Activated naive CD4-positive, alpha-beta T cell treated with anti-CD3 and anti-CD28 coated beads, Interleukin-2, amount 10 ng/mL, durations not matched to agents 7 days and 5 days (primary cell): ENCODE measurements at regions not wholly inside any gene's neighbourhood (a gene's known extent, or its start where the extent isn't known, plus 50 kb on each side); places are given as distances from the start of the nearest gene placed in this dataset.

Source experiments
- CTCF ChIA-PET: fragments of 350-600 bp; sonication (Branson Sonifier 250); formaldehyde crosslinking; loops from one replicate; lab custom pipeline; 2021; ENCODE audit warnings: antibody characterized with exemption; lab: Charles Lee
- DNase-seq: peaks from one replicate; pipeline ENCODE4 v3.0.0-alpha.2; 2020
- H3K27ac Mint-ChIP-seq: one replicate; pipeline ENCODE4 v1.8.0; 2021; ENCODE audit warnings: mild to moderate bottlenecking, moderate library complexity, mixed read lengths
- H3K27me3 Mint-ChIP-seq: one replicate; pipeline ENCODE4 v1.8.0; 2021; ENCODE audit warnings: mild to moderate bottlenecking, mixed read lengths
- H3K36me3 Mint-ChIP-seq: one replicate; pipeline ENCODE4 v1.8.0; 2021; ENCODE audit warnings: mixed read lengths
- H3K4me1 Mint-ChIP-seq: one replicate; pipeline ENCODE4 v1.8.0; 2021; ENCODE audit warnings: mixed read lengths
- H3K4me3 Mint-ChIP-seq: one replicate; pipeline ENCODE4 v1.8.0; 2021; ENCODE audit warnings: mild to moderate bottlenecking, moderate library complexity, mixed read lengths
- H3K9me3 Mint-ChIP-seq: one replicate; pipeline ENCODE4 v1.8.0; 2021; ENCODE audit warnings: mixed read lengths

- Mint-ChIP-seq H3K9me3 (peaks cover 5% of the 10 kb centered on the region), H3K27ac (no peak overlapping the region), H3K27me3 (no peaks in the 10 kb centered on the region), H3K36me3 (no peaks in the 10 kb centered on the region), H3K4me3 (no peak overlapping the region), H3K4me1 (no peaks in the 10 kb centered on the region)
- CTCF ChIA-PET = no interaction called here
- DNase-seq = no peak
Measured at GRCh38 chr6:120876931-120877330, 457.3 kb downstream of the TBC1D32 start.

DNA sequence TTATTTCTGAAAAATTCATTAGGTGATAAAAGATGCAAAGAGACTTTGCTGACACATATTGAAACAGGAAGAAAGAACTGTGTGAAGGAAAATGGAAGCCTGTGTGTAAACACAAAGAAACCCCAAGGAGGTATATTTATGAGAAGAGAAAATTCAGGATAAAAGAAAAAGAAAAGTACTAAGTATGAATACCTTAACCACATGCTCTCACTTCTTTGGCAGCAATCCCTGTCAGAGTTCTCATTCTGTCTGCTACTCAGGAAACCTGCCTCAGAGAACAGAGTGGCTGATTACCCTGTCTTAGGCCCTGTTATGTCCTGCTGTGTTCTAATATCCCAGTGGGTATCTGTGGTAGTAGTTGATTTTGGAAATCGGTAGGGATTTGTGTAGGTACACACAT lies 457.9 kb downstream of the TBC1D32 start:
- Mint-ChIP-seq H3K9me3 (peaks cover 5% of the 10 kb centered on the region), H3K36me3 (no peaks in the 10 kb centered on the region), H3K27me3 (no peaks in the 10 kb centered on the region), H3K27ac (no peak overlapping the region), H3K4me1 (no peaks in the 10 kb centered on the region), H3K4me3 (no peak overlapping the region)
- CTCF ChIA-PET = no interaction called here
- DNase-seq = no peak

GRCh38 chr6:120875900-120876299 lies 458.4 kb downstream of the TBC1D32 start:
- H3K4me3 Mint-ChIP-seq = no peak overlapping the region
- H3K9me3 Mint-ChIP-seq = peaks cover 5% of the 10 kb centered on the region
- CTCF ChIA-PET = no interaction called here
- H3K4me1 Mint-ChIP-seq = no peaks in the 10 kb centered on the region
- no peak for DNase-seq
- H3K27me3 Mint-ChIP-seq = no peaks in the 10 kb centered on the region
- H3K36me3 Mint-ChIP-seq = no peaks in the 10 kb centered on the region
- H3K27ac Mint-ChIP-seq = no peak overlapping the region

- DNase-seq = no peak
- Mint-ChIP-seq H3K4me1 (no peaks in the 10 kb centered on the region), H3K27me3 (no peaks in the 10 kb centered on the region), H3K36me3 (no peaks in the 10 kb centered on the region), H3K4me3 (no peak overlapping the region), H3K9me3 (peaks cover 5% of the 10 kb centered on the region), H3K27ac (no peak overlapping the region)
- CTCF ChIA-PET = no interaction called here
Measured at GRCh38 chr6:120874422-120874821, 459.9 kb downstream of the TBC1D32 start.

DNA sequence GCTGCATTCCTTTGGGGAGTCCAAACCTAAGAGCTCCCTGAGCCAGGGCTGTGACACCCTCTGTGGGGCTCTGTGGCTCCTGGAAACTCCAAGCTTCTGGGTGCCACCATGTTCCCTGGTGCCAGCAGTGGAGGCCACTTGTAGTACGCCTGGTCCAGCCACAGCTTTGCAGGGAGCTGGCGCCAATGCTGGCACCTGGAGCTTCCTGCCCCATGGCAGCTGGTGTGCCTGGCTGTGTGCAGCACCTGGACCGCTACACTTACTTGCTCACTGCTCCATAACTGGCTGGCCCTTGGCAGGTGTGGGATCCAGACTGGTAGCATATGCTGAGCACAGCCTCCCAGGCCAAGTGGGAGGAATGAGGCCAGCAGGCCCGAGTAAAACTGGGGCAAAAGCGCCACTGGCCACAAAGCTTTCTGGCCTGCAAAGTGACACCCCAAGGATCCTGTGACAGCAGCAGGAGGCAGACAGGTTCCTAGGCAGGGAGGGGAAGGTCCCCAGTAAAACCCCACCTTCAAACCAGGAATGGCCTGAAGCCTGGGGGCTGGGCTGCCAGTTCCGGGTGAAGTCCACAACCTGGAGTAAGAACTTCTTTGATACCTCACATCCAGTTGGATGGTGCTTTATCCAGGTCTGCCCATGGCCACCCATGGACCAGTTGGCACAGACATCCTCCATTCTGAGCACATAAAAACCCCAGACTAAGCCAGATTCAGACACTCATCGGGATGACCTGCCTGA lies 461.0 kb downstream of the TBC1D32 start:
- no peak overlapping the region for H3K27ac Mint-ChIP-seq
- peaks cover 5% of the 10 kb centered on the region for H3K9me3 Mint-ChIP-seq
- DNase-seq = no peak
- no peaks in the 10 kb centered on the region for H3K4me1 Mint-ChIP-seq
- no peaks in the 10 kb centered on the region for H3K36me3 Mint-ChIP-seq
- H3K27me3 Mint-ChIP-seq = no peaks in the 10 kb centered on the region
- CTCF ChIA-PET = no interaction called here
- H3K4me3 Mint-ChIP-seq = no peak overlapping the region

- Mint-ChIP-seq H3K9me3 (peaks cover 5% of the 10 kb centered on the region), H3K27ac (peak overlapping the region; percentile 19), H3K4me3 (no peak overlapping the region), H3K4me1 (no peaks in the 10 kb centered on the region), H3K36me3 (no peaks in the 10 kb centered on the region), H3K27me3 (no peaks in the 10 kb centered on the region)
- no peak for DNase-seq
- CTCF ChIA-PET = no interaction called here
Measured at GRCh38 chr6:120872262-120872578, 462.1 kb downstream of the TBC1D32 start.

DNA sequence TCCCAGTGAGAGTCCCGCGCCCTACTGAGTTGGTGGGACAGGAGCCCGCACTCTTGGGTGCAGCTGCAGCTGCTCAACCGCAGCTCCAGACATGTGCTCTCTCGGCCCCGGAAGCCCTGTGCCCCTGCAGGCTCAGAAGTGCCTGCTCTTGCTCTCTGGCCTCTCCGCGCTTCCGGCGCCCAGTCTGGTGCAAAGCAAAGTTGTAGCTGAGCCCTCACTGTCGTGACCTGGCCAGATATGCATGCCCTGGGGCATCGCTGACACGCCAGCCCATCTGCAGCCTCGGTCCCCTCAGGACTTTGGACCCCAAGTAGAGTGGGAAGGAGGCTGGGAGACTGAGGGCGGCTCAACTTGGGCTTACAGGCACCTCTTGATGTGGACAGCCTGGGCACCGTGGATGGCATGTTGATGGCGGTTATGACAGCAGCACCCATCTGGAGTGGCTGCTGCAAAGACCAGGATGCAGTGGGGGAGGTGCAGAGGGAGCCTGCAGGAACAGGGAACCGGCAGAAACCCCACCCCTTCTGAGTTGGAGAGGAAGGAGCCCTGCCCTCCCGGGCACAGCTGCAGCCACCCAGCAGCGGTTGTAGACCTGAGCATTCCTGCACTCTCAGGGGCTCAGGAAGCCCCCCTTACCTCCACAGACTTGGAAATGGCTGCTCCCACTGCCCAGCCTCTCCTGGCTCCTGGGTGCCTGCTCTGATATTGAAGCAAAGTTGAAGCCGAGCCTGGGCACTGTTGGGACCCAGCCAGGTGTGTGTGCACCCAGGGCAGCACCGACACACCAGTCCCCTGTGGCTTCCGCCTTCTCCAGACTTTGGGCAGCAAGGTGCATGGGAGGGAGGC lies 462.6 kb downstream of the TBC1D32 start:
- H3K4me3 Mint-ChIP-seq = no peak overlapping the region
- peak overlapping the region; percentile 19 for H3K27ac Mint-ChIP-seq
- H3K4me1 Mint-ChIP-seq = no peaks in the 10 kb centered on the region
- CTCF ChIA-PET = no interaction called here
- no peak for DNase-seq
- H3K36me3 Mint-ChIP-seq = no peaks in the 10 kb centered on the region
- H3K9me3 Mint-ChIP-seq = peaks cover 5% of the 10 kb centered on the region
- H3K27me3 Mint-ChIP-seq = no peaks in the 10 kb centered on the region

DNA sequence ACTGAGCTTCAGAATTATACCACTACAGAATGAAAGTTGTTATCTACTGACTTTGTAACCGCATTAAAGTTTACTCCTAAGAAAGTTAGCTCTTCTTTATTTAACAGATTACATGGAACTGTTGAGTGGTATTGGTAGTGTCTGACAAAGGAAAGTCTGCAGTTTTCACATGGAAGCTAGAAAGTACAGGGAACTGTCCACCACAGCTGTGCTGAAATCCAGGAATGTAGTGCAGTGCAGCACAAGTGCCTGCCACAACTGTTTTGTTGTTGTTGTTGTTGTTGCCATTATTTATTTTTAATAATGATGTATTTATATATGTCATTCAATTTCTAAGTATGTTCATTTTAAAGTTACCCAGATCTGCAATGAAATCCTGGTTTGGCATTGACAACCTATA lies 464.9 kb downstream of the TBC1D32 start:
- no peaks in the 10 kb centered on the region for H3K27me3 Mint-ChIP-seq
- DNase-seq = no peak
- CTCF ChIA-PET = no interaction called here
- peaks cover 5% of the 10 kb centered on the region for H3K9me3 Mint-ChIP-seq
- no peak overlapping the region for H3K27ac Mint-ChIP-seq
- H3K4me3 Mint-ChIP-seq = no peak overlapping the region
- H3K36me3 Mint-ChIP-seq = no peaks in the 10 kb centered on the region
- H3K4me1 Mint-ChIP-seq = no peaks in the 10 kb centered on the region

- H3K27me3 Mint-ChIP-seq = no peaks in the 10 kb centered on the region
- no peaks in the 10 kb centered on the region for H3K36me3 Mint-ChIP-seq
- peaks cover 1% of the 10 kb centered on the region for H3K9me3 Mint-ChIP-seq
- H3K4me3 Mint-ChIP-seq = no peak overlapping the region
- H3K4me1 Mint-ChIP-seq = no peaks in the 10 kb centered on the region
- DNase-seq = no peak
- no peak overlapping the region for H3K27ac Mint-ChIP-seq
- CTCF ChIA-PET = no interaction called here
Measured at GRCh38 chr6:120857422-120857821, 476.9 kb downstream of the TBC1D32 start.

GRCh38 chr6:120854583-120854982 lies 479.7 kb downstream of the TBC1D32 start:
- Mint-ChIP-seq H3K4me1 (no peaks in the 10 kb centered on the region), H3K27ac (no peak overlapping the region), H3K36me3 (no peaks in the 10 kb centered on the region), H3K4me3 (no peak overlapping the region), H3K9me3 (no peaks in the 10 kb centered on the region), H3K27me3 (no peaks in the 10 kb centered on the region)
- CTCF ChIA-PET = no interaction called here
- DNase-seq = no peak

DNA sequence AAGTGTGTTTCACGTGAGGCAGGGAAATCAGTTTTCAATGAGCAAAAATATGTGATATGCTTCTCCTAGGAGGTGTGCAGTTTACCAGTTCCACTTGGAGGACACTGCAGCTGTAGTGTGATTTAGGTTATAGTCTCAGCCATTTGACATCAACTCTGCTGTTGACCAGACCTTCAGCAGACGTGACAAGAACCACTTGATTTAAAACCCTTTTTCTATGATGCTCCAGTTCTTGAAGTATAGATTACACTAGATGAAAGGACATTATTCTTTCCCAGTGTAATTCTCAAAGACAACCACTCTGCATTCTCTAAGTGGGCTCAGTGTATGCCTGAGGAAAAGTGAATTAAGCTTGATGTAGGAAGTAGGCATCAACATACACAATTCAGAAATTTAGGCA lies 480.8 kb downstream of the TBC1D32 start:
- Mint-ChIP-seq H3K27ac (no peak overlapping the region), H3K9me3 (no peaks in the 10 kb centered on the region), H3K27me3 (no peaks in the 10 kb centered on the region), H3K36me3 (no peaks in the 10 kb centered on the region), H3K4me1 (no peaks in the 10 kb centered on the region), H3K4me3 (no peak overlapping the region)
- DNase-seq = no peak
- CTCF ChIA-PET = no interaction called here

- H3K9me3 Mint-ChIP-seq = no peaks in the 10 kb centered on the region
- no peaks in the 10 kb centered on the region for H3K27me3 Mint-ChIP-seq
Measured at GRCh38 chr6:120852293-120852849, 481.9 kb downstream of the TBC1D32 start.

DNA sequence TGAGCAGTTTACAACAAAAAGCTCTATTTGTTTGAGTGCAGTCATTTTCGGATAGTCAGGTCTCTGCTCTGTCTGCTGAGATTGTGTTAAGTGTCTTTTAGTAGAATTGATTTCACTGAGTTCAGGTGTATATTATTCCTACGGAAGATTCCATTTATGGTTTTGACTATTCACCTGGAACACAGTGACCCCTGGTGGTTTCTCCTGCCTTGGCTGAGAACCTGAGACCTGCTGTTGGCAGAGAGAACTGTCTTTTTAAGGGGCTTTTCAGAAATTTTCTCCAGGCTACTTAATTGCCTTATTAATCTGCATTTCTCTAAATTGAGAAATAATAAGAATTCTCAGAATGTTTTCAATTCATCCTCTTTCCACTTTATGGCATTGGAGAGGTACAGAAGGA lies 508.0 kb downstream of the TBC1D32 start:
- Mint-ChIP-seq H3K4me1 (no peaks in the 10 kb centered on the region), H3K9me3 (peaks cover 2% of the 10 kb centered on the region), H3K27me3 (no peaks in the 10 kb centered on the region), H3K4me3 (no peak overlapping the region), H3K27ac (no peak overlapping the region), H3K36me3 (no peaks in the 10 kb centered on the region)
- CTCF ChIA-PET = interaction anchor here (0.7 kb wide), 1 partner anchor 11 kb away, joined by 3 read pairs; no protein-coding TSS in a partner anchor
- peak; percentile 23 for DNase-seq

More at GRCh38 chr6:120852293-120852849, 481.9 kb downstream of the TBC1D32 start:
- no peak for DNase-seq
- H3K27ac Mint-ChIP-seq = no peak overlapping the region
- no peaks in the 10 kb centered on the region for H3K4me1 Mint-ChIP-seq
- no peak overlapping the region for H3K4me3 Mint-ChIP-seq
- no peaks in the 10 kb centered on the region for H3K36me3 Mint-ChIP-seq
- CTCF ChIA-PET = interaction anchor here (0.8 kb wide), 1 partner anchor 855 kb away, joined by 3 read pairs; no protein-coding TSS in a partner anchor

- CTCF ChIA-PET = no interaction called here
- Mint-ChIP-seq H3K27me3 (no peaks in the 10 kb centered on the region), H3K4me3 (no peak overlapping the region), H3K4me1 (no peaks in the 10 kb centered on the region), H3K27ac (no peak overlapping the region), H3K36me3 (no peaks in the 10 kb centered on the region), H3K9me3 (peaks cover 1% of the 10 kb centered on the region)
- no peak for DNase-seq
Measured at GRCh38 chr6:120816794-120817193, 517.5 kb downstream of the TBC1D32 start.

DNA sequence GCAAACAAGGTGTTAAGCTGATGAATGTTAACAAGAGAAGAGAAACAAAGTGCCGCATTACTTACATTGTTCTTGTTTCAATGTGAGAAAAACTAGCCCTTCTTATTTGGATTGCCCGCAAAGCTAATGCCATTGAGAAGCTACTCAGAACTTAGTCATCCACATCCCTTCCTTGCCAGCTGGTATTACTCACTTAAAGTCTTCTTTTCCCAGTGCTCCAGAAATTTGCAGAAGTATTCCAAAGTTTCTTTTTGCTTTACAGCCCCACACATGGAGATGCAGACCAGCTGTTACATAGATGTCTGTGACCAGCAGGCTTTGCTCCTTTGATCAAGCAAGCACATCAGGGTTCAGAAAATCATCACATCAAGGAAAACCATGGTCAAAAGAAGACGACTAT lies 529.0 kb downstream of the TBC1D32 start:
- CTCF ChIA-PET = no interaction called here
- Mint-ChIP-seq H3K27me3 (no peaks in the 10 kb centered on the region), H3K4me1 (no peaks in the 10 kb centered on the region), H3K4me3 (no peak overlapping the region), H3K36me3 (no peaks in the 10 kb centered on the region), H3K9me3 (peaks cover 12% of the 10 kb centered on the region), H3K27ac (no peak overlapping the region)
- no peak for DNase-seq
